ENCODE measurements at regions not wholly inside any gene's neighbourhood (a gene's known extent, or its start where the extent isn't known, plus 50 kb on each side); places are given as distances from the start of the nearest gene placed in this dataset.
A peak's percentile ranks its signal among the peaks of the same experiment; 100 is the strongest.
"Not testable (repeated sequence)": the region's sequence is repeated elsewhere in the genome, so short reads cannot be mapped to it uniquely, and the experiment has no call there.

DNA sequence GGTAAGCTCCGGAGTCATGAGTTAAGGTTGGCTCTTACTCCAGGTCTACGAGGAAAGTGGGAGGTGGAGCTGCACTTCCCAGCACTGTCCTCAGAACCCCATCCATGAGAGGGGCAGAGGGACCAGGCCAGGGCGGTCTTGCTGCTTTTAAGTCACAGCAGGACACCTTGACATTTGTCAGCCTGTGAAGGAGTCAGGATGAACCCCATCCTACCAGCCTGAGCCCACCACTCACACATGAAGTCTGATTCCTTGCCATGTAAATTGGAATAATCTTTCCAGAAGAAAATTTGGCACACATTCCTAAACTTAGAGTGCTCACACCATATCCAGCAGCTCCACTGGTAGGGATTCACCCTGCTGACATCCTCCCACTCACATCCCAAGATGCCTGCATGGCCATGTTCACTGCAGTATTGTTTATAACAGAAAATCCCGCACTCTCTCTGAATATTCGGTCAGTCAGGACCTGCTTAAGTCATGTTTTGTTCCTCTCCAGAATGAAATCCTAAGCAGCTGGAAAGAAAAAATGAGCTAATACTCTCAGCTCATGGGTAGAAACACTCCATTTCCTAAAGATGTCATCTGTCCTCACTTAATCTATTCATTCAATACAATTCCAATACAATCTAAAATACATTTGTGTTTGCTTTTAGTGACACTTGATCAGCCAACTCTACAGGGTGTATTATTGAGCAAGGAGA, 79.3 kb upstream of the COL5A1 start:
- DNase-seq = peak; percentile 14

DNA sequence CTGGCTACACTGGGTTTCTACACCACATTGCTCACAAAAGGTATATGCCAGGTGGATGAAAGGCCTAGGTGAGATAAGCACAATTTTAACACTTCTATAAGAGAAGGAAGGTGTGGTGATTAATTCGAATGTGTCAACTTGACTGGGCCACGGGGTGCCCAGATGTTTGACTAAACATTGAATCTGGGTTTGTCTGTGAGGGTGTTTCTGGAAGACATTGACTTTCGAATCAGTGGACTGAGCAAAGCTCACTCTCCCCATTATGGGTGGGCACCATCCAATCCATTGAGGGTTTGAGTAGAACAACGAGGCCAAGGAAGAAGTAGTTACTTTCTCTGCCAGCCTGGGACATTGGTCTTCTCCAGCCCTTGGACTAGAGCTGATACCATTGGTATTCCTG, 78.2 kb upstream of the COL5A1 start:
- no peak for DNase-seq

DNA sequence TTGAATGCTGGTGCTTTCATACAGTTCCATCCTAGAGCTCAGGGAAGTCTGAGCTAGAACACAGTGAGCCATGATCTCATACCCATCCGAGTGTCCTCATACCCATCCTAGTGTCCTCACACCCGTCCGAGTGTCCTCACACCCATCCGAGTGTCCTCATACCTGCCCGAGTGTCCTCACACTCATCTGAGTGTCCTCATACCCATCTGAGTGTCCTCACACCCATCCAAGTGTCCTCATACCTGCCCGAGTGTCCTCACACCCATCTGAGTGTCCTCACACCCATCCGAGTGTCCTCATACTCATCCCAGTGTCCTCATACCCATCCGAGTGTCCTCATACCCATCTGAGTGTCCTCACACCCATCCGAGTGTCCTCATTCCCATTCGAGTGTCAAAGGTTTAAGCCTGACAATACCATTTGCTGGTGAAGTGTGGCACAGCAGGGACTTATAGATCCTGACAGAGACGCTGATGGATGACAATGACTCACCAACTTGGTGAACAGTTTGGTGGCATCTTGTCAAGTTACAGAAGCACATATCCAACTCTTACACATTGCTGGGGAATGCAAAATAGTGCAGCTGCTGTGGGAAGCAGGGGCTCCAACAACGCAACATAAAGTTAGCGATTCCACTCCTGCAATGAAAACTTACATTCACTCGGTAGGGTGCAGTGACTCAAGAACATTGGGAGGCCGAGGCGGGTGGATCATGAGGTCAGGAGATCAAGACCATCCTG, 77.0 kb upstream of the COL5A1 start:
- peak; percentile 17 for DNase-seq

DNA sequence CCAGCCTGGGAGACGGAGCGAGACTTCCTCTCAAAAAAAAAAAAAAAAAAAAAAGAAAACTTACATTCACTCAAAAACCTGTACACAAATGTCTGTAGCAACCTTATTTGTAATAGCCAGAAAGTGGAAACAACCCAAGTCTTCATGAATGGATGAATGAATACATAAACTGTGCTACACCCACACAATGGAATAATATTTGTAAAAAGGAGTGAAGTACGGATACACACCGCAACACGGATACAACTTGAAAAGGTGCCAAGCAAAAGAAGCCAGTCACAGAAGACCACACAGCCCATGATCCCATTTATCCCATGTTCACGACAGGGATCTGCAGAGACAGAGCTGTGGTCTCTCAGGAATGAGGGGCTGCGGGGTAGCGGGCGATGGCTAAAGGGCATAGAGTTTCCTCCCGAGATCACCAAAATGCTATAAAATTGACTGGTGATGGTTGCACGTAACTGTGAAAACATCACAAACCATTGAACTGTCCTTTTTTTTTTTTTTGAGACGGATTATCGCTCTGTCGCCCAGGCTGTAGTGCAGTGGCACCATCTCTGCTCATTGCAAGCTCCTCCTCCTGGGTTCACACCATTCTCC, 76.2 kb upstream of the COL5A1 start:
- DNase-seq = no peak

DNA sequence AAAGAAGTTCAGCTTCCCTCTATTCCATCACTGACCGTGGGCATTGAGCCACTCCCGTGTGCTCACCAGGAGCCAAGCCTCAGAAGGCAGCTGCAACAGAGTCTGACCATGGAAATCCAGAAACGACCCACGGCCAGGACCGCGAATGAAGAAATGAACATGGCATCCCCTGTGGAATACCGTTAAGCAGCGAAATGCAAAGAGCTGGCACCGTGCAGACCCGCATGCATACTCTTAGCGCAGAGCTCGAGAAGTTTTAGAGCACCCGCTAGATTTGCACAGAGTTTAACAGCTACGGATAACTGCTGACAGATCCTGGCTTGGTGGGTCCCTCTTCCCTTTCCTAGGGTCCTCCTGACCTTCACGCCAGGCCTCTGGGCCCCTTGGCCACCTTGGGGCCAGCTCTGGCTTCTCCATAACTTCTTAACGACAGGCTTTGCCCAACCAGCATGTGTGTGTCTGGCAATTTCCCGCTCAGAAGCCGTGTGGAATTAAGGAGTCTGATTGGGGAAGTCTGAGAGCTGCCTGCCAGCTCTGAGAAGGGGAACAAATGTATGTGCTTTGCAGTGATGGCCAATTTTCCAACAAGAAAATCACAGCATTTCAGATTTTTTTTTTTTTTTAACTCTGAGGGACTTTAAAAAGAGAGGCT, 75.3 kb upstream of the COL5A1 start:
- peak; percentile 76 for DNase-seq

DNA sequence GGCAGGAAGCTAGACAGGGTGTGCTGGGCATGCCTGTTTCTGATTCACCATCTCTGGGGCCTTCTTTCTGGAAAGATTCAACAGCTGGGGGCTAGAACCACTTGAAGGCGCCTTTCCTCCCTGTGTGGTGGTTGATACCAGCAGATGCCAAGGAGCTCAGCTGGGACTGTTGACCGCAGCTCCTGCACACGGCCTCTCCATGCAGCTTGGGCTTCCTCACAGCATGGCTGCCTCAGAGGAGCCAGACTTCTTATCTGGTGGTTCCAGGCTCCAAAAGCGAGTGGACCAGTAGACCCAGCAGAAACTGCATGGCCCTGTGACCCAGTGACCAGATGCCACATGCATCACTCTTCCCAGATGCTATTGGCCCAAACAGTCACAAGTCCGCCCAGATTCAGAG, 74.7 kb upstream of the COL5A1 start:
- DNase-seq = peak; percentile 12

DNA sequence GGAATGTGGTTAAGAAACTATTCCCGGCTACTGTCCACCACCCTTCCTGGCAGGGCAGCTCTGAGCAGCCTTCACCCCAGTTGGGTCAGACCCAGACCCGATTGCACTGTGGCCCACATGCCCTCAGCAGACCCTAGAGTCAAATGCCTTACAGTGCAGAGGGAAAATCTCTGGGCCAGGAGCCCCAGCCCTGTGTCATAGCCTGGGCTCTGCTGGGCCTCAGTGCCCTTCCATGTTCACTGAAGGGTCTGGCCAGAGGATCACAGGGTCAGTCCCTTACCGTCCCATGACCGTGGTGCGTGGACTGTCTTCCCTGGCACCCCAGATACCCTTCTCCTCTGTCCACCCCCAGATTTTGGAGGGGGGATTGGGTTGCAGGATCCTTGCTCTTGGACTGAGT, 73.5 kb upstream of the COL5A1 start:
- DNase-seq = peak; percentile 18

DNA sequence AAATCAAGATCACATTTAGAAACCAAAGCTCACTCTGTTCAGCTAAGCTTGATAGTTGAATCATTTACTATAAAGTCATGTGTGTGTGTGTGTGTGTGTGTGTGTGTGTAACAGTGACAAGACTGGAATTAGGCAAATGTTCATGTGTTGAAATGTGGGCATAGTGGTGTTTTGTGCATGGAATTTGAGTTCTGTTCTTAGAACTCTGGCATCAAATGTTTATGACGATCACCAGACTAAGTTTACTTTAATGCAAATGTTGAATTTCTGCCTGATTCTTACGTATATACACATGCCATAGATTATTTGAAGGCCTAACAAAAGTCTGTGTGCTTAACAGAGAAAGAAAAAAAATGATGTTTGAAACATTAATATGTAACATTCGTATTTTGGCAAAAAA, 72.8 kb upstream of the COL5A1 start:
- DNase-seq = no peak

DNA sequence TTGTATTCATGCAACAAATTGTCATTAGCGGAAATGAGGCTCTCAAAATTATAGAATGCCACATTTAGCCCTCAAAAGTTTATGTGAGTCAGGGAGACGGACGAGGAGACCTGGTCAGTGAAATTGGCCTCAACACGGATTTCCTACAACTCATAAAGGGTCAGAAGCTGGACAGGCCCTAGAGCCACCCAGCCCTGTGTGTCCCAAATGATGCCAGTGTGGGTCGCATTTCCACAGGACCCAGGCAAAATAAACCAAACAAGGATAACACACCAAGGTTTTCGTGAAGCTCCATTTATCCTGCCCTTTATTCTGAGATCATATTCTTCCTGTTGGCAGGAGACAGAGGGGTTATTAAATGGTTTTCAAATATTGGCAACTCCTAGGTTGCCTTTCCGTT, 72.0 kb upstream of the COL5A1 start:
- DNase-seq = peak; percentile 10

DNA sequence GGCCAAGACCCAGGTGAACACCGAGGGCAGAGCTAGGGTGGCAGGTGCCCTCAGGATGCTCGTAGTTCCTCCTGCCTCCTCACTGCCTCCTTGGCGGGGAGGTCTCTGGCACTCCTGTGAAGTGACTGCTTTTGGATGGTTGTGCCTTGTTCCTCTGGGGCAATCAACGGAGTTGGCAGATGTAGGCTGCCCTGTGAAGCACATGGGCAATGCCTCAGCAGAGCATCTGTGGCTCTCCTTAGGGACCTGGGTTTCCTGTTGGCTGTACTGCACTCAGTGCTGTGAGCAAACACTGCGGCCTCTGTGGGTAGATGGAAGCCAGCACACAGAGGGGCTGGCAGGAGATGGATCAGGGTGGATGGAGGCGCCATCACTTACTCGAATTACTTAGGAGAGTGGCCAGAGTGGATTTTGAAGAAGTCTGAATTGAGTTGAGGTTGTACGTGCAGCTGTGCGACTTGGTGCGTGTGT, 71.4 kb upstream of the COL5A1 start:
- DNase-seq = peak; percentile 86

DNA sequence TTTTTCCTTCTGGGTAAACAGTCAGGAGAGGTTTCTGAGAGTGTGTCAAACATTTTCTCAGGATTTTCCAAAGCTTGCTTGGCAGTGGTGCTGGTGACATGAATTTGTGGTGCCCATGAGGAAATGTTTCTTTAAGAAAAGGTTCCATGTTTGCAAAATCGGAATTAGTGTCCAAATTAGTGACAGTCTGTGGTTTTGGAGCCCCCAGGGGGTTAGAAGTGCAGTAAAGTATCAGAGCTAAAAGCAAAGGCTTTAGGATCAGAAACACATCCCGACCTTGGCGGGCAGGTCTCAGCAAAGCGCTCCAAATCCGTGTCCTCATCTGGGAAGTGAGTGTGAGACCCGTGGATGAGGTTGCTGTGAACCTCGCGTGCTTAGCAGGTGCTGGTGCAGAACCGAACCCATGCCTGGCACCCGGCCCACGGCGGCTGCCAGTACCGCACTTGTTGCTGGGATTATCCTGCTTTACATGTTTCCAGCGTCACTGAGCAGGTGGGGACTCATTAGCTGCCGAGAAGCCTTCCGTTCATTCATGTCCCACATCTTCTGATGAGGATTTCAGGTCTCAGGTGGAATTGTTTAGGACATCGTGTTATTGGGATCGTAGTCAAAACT, 70.8 kb upstream of the COL5A1 start:
- peak; percentile 55 for DNase-seq

DNA sequence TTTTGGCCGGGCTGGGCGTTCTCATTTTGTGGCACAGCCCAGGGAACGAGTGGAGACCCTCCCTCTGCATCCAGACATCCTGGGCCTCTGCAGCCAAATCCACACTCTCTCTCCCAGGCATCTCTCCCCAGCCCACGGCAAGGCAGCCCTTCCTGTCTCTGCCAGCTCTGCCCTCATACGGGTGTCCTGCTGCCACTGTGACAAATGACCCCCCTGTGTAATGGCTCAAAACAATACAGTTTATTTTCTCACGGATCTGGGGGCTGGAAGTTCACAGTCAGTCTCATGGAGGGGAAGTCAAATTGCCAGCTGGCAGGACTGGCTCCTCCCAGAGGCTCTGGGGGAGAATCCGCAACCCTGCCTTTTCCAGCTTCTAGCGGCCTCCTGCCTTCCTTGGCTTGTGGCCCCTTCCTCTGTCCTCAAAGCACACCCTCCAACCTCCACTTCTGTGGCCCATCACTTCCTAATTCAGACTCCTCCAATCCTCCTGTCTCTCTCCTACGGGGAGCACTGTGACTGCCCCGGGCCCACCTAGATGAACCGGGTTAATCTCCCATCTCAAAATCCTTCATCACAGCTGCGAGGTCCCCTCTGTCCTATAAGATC, 70.2 kb upstream of the COL5A1 start:
- peak; percentile 44 for DNase-seq

DNA sequence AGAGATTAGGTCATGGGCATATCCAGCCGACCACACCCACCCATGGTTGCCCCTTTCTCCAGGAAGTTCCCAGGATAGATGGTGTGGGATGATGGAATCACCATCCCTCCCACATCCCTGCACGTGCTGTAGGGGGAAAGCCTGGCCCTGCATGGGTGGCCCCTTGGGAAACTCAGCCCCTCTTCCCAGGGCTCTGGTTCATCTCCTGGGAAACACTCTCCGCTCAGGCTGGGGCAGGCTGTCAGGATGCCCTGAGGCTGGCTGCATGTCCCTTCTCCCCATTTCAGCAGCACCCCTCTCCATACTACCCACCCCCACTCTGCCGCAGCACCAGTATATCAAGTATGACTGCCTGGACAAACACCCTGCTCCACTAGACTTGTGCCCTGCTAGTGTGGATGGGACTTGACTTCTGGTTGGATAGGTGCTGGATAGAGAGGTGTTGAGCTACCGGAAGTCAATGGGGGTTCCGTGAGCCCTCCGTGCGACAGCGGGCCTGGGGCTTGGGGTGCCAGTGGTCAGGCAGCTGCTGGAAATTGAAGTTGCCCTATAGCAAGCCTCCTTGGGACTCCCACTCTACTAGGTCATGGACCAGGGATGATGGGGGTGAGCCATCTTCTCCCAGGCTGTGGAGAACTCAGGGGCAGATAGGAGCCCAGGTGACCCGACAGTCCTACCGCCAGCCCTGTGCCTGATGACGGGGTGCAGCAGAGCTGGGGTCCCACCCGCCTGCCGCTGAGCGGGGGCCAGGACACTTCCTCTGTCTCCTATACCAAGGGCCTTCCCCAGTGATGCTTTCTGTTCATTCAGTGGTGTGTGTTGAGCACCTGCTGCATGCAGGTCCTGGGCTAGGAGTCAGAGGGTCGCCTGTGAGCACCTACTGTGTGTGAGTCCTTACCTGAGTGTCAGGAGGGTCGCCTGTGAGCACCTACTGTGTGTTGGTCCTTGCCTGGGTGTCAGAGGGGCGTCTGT, 69.4 kb upstream of the COL5A1 start:
- DNase-seq = peak; percentile 14

DNA sequence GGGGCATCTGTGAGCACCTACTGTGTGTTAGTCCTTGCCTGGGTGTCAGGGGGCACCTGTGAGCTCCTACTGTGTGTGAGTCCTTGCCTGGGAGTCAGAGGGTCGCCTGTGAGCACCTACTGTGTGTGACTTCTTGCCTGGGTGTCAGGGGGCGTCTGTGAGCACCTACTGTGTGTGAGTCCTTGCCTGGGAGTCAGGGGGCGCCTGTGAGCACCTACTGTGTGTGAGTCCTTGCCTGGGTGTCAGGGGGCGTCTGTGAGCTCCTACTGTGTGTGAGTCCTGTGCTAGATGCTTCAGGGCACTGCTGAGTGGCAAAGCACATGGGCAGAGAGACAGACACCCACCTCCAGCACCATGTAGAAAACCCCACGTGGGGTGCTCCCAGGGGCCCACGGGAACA, 66.9 kb upstream of the COL5A1 start:
- not testable (repeated sequence) for DNase-seq

DNA sequence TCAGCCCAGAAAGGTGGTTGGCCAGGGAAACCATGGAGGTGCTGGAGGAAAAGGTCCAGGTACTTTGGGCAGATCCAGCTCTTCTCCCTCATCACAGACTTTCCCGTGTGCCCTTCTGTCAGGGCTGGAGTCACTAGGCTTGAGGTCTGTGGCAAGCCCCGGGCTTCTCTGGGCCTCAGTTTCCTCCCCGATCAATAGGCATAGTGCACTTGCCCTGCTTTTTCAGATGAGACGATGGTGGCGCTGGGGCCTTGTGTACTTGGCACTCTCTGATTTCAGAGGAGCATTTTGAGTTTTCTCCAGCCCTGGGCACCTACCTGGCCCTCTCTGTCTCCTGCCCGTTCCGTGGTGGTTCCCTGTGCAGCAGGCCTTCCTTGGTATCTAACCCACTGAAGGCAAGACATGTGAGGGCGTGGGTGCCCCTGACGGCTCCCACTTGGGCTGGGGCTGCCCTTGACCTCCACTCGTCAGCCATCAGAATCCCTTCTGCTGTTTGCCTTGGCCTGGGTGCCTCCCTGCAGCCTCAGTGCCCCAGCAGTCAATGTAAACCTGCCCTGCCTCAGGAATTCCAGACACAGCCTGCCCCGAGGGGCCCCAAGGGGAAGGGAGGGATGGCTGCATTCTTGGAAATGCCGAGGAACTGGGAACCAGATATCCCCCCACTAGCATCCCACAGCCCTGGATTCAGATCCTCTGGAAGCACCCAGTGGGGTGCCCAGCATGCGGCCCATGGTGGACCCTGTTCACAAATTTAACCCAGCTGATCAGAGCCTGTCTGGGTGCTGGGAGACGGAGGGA, 66.3 kb upstream of the COL5A1 start:
- DNase-seq = peak; percentile 20

DNA sequence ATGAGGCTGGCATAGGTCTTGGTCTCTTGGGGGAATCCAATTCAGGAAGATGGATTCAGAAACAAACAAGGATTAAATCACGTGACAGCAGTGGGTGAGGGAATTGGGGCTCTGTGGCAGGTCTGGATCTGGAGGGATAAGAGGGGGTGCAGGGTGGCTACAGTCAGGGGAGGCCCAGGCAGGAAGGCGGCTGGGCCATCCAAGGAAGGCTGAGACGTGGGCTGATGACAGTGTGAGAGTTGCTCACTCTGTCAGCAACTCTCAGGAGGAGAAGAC, 65.8 kb upstream of the COL5A1 start:
- DNase-seq = no peak

DNA sequence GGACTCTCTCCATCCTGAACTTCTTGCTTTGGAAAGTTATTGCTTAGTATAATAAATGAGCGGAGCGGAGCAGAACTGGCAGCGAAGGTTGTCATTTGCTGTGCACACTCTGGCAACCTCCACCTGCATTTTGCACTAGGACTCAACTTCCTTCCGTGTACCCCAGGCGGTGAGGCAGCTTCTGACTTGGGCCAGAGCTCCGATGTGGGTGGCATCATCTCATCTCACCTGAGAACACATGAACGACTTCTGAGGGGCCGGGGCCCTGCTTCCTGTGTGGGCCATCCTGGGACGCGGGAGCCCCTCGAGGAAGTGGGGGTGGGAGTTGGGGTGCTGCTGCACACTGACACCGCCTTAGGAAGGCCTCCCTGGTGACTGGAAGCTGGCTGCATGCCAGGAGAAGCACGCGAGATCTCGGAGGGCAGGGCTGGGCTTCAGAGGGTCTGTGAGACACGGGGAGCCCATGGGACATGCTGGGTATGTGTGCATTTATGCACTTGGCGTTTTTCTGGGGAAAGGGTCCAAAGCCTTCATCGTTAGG, 56.5 kb upstream of the COL5A1 start:
- peak; percentile 21 for DNase-seq

DNA sequence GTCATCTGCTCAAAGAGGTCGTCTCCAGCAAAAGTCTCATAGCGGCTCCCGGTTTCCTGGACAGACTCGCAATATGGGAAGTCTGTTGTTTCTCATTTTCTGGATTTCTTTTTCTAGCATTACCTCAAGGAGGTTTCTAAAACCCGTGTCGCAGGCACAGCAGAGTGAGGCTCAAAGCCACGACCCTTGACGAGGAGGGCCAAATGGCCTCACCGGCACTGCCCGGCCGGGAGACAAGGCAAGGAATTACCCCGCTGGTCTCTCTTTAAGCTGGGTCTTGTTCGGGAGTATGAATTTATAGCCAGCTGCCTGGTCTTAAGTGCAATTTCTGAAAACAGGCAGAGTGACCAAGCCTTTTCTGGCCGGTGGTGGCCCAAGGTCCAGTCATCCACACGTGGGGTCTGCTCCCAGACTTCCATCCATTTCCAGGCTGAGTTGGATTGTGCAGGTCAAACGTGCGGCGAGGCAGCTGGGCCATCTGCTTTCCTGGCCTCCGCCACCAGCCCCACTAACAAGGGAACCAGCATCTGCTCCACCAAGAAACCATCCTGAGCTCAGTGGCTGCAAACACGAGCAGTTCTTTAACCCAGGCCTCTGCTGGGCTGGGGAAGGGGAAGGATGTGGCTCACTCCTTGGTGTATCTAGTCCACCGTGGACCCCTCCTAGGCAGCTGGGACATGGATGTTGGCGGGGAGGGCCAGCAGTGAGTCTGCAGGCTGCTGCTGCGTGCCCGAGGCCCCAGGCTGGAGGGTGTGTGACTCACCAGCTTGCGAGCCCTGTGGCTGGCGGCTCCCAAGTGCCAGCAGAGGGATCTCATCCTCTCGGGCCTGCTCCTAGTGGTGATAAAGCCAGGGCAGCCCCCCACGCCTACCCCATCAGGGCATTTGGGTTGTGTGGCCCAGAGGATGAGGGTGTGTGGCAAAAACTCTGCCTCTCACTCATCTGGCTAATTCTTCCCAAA, 55.6 kb upstream of the COL5A1 start:
- DNase-seq = peak; percentile 26

DNA sequence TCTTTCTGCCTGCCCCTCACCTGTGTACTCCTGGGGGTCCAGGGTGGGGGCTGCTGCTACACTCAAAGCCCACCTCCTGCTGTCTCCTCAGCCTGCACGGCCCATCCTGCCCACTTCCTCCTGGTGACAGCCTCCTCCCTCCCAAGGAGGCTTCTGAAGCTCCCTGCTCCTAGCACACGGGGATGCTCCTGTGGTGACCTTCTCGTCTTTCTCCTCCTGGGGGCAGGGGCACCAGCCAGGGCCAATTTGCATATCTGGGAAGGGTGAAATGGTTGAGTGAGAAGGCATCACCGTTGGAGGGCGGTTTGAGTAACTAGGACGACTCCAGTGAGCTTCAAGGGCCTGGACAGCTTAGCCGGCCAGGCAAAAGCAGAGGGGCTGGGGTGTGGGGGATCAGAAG, 51.9 kb upstream of the COL5A1 start:
- no peak for DNase-seq

All from right hindlimb (tissue), 1 donor.